Fibroblast of lung (primary cell): ENCODE measurements at regions not wholly inside any gene's neighbourhood (a gene's known extent, or its start where the extent isn't known, plus 50 kb on each side); places are given as distances from the start of the nearest gene placed in this dataset.

Experiments used
- DNase-seq, 2 donors: peaks; one replicate each; pipeline versions ENCODE4 v3.0.0 to v3.0.0-alpha.2; 2010; ENCODE audit warnings: low read depth in 2 of 2
- H2AFZ ChIP-seq: 2 replicates; pipeline ENCODE4 v1.5.1; 2012; ENCODE audit warnings: low read length, control low read depth, inconsistent platforms
- H3K27ac ChIP-seq: 2 replicates; pipeline ENCODE4 v1.5.1; 2011; ENCODE audit warnings: low read length, control low read depth; ENCODE audit not compliant: insufficient read depth
- H3K27me3 ChIP-seq: 2 replicates; pipeline ENCODE4 v1.5.1; 2011; ENCODE audit warnings: mild to moderate bottlenecking, low read length; ENCODE audit not compliant: control insufficient read depth, insufficient read depth
- H3K36me3 ChIP-seq: 2 replicates; pipeline ENCODE4 v1.5.1; 2011; ENCODE audit warnings: low read length; ENCODE audit not compliant: control insufficient read depth, insufficient read depth
- H3K4me1 ChIP-seq: 2 replicates; pipeline ENCODE4 v1.5.1; 2011; ENCODE audit warnings: low read length; ENCODE audit not compliant: control insufficient read depth, insufficient read depth; ENCODE audit errors: extremely low read depth
- H3K4me2 ChIP-seq: 2 replicates; pipeline ENCODE4 v1.5.1; 2011; ENCODE audit warnings: low read length, control low read depth; ENCODE audit not compliant: insufficient read depth; ENCODE audit errors: extremely low read depth
- H3K4me3 ChIP-seq, 4 experiments: fragments of 200-600 bp in 1 of 4; sonication (generic) in 1 of 4; replicated peaks in 1 of 4; 2 replicates each; pipeline ENCODE4 v1.5.1; 2011 to 2016; ENCODE audit warnings: low read length in 4 of 4, low read depth in 3 of 4, mild to moderate bottlenecking in 3 of 4, control low read depth in 2 of 4, inconsistent platforms in 1 of 4, mixed read lengths in 1 of 4; ENCODE audit not compliant: insufficient read depth in 1 of 4; ENCODE audit errors: control extremely low read depth in 1 of 4
- H3K79me2 ChIP-seq: 2 replicates; pipeline ENCODE4 v1.5.1; 2012; ENCODE audit warnings: mild to moderate bottlenecking, low read length, inconsistent platforms; ENCODE audit not compliant: control insufficient read depth, insufficient read depth
- H3K9ac ChIP-seq: 2 replicates; pipeline ENCODE4 v1.5.1; 2011; ENCODE audit warnings: mild to moderate bottlenecking, low read length, control low read depth; ENCODE audit not compliant: insufficient read depth
- H3K9me3 ChIP-seq: 2 replicates; pipeline ENCODE4 v1.5.1; 2012; ENCODE audit warnings: low read depth, low read length; ENCODE audit not compliant: control insufficient read depth, insufficient read depth
- H4K20me1 ChIP-seq: 2 replicates; pipeline ENCODE4 v1.5.1; 2011; ENCODE audit warnings: low read length; ENCODE audit not compliant: control insufficient read depth, insufficient read depth; ENCODE audit errors: extremely low read depth
- CTCF ChIP-seq, 2 donors: IDR thresholded peaks in 1 of 2; conservative IDR thresholded peaks in 1 of 2; 1 replicate in 1 of 2; 2 replicates in 1 of 2; pipeline ENCODE4 v1.5.1; 2011 to 2012; ENCODE audit warnings: low read length in 2 of 2, control low read depth in 1 of 2, inconsistent platforms in 1 of 2, low read depth in 1 of 2, mild to moderate bottlenecking in 1 of 2
- EZH2 ChIP-seq: IDR thresholded peaks from 2 replicates; pipeline ENCODE4 v1.5.1; 2012; ENCODE audit warnings: low read length, control low read depth, mild to moderate bottlenecking; ENCODE audit errors: missing control alignments

DNA sequence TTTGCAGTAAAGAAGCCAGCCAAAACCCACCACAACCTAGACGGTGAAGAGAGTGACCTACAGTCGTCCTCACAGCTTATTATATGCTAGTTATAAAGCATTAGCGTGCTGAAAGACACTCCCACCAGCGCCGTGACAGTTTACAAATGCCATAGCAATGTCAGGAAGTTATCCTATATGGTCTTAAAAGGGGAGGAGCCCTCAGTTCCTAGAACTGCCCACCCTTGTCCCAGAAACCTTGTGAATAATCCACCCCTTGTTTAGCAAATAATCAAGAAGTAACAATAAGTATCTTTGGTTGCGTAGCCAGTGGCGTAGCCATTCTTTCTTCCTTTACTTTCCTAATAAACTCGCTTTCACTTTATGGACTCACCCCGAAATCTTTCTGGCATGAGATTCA lies 227.9 kb upstream of the ARGLU1 start:
- Histone ChIP-seq H3K9me3 (no peaks in the 10 kb centered on the region), H2AFZ (no peak overlapping the region), H3K4me3 (peak overlapping the region in 2 of 4 experiments; percentile 11 to 55), H3K27me3 (no peaks in the 10 kb centered on the region), H3K4me1 (no peaks in the 10 kb centered on the region), H3K9ac (no peak overlapping the region), H4K20me1 (no peaks in the 10 kb centered on the region), H3K4me2 (no peak overlapping the region), H3K27ac (no peak overlapping the region), H3K79me2 (no peaks in the 10 kb centered on the region), H3K36me3 (no peaks in the 10 kb centered on the region)
- TF ChIP-seq CTCF (conservative IDR thresholded peaks at IDR 0.05 in 1 of 2, IDR thresholded peaks at IDR 0.05 in 1 of 2; ENCODE audit: low read depth in 1 of 2, low read length in 2 of 2) (no peak), EZH2 (no peak)
- no peak for DNase-seq

DNA sequence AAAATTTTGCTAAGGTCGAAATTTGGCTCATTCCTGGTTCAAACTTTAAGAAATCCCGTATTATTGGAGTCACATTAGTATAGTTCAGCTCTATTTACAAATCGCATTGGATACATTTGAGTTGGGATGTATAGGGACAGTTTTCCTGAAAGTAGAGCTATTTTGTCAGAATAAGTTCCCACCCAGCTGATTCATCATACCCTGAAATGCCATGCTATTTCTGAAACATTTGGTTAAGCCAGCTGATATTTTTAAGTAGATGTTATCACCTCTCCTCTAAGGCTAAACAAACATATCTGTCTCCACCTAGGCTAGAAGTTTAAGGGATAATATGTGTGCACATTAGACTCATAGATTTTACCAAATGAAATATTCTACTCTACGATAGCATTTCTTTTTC lies 226.2 kb upstream of the ARGLU1 start:
- H3K4me1 ChIP-seq: no peaks in the 10 kb centered on the region
- no peak for DNase-seq
- no peaks in the 10 kb centered on the region for H4K20me1 ChIP-seq
- no peak overlapping the region for H2AFZ ChIP-seq
- H3K27me3 ChIP-seq: no peaks in the 10 kb centered on the region
- no peaks in the 10 kb centered on the region for H3K36me3 ChIP-seq
- H3K9ac ChIP-seq: no peak overlapping the region
- no peak for TF ChIP-seq EZH2
- TF ChIP-seq CTCF (conservative IDR thresholded peaks at IDR 0.05 in 1 of 2, IDR thresholded peaks at IDR 0.05 in 1 of 2; ENCODE audit: low read depth in 1 of 2, low read length in 2 of 2): no peak
- no peak overlapping the region for H3K4me2 ChIP-seq
- H3K9me3 ChIP-seq: no peaks in the 10 kb centered on the region
- no peak overlapping the region for H3K4me3 ChIP-seq
- H3K27ac ChIP-seq: no peak overlapping the region
- no peaks in the 10 kb centered on the region for H3K79me2 ChIP-seq

GRCh38 chr13:106789911-106790310 lies 222.0 kb upstream of the ARGLU1 start:
- Histone ChIP-seq H3K9me3 (no peaks in the 10 kb centered on the region), H3K27me3 (no peaks in the 10 kb centered on the region), H3K9ac (no peak overlapping the region), H2AFZ (no peak overlapping the region), H3K4me3 (no peak overlapping the region), H3K79me2 (no peaks in the 10 kb centered on the region), H4K20me1 (no peaks in the 10 kb centered on the region), H3K4me1 (no peaks in the 10 kb centered on the region), H3K27ac (no peak overlapping the region), H3K4me2 (no peak overlapping the region), H3K36me3 (no peaks in the 10 kb centered on the region)
- no peak for DNase-seq
- TF ChIP-seq EZH2: no peak
- TF ChIP-seq CTCF (conservative IDR thresholded peaks at IDR 0.05 in 1 of 2, IDR thresholded peaks at IDR 0.05 in 1 of 2; ENCODE audit: low read depth in 1 of 2, low read length in 2 of 2): no peak
